Thoracic aorta (tissue), 2 donors: ENCODE measurements at regions not wholly inside any gene's neighbourhood (a gene's known extent, or its start where the extent isn't known, plus 50 kb on each side); places are given as distances from the start of the nearest gene placed in this dataset.

Experiments used
- ATAC-seq: fragments of 150-250 bp; one replicate; pipeline ENCODE4 v1.8.0; 2017; ENCODE audit warnings: low read depth; ENCODE audit not compliant: insufficient number of reproducible peaks, low FRiP score
- DNase-seq: peaks from one replicate; pipeline ENCODE4 v3.0.0-alpha.2; 2020; ENCODE audit warnings: low spot score
- H3K27ac ChIP-seq, 2 donors: fragments of 200-600 bp; sonication (generic); 1 replicate in 1 of 2; 2 replicates in 1 of 2; pipeline ENCODE4 v1.5.1; 2016; ENCODE audit warnings: mild to moderate bottlenecking in 2 of 2, moderate library complexity in 2 of 2
- H3K27me3 ChIP-seq: fragments of 200-600 bp; sonication (generic); replicated peaks from 2 replicates; pipeline ENCODE4 v1.6.0; 2016; ENCODE audit warnings: mild to moderate bottlenecking; ENCODE audit not compliant: insufficient read depth
- H3K36me3 ChIP-seq: fragments of 200-600 bp; sonication (generic); one replicate; pipeline ENCODE4 v1.5.1; 2016
- H3K4me1 ChIP-seq, 2 donors: fragments of 200-600 bp; sonication (generic); 1 replicate in 1 of 2; 2 replicates in 1 of 2; pipeline versions ENCODE4 v1.5.1 to v1.6.0; 2016; ENCODE audit warnings: low read depth in 2 of 2, mild to moderate bottlenecking in 1 of 2; ENCODE audit not compliant: control insufficient read depth in 1 of 2
- H3K4me3 ChIP-seq: fragments of 200-600 bp; sonication (generic); 2 replicates; pipeline ENCODE4 v1.5.1; 2016; ENCODE audit warnings: mild to moderate bottlenecking
- H3K9me3 ChIP-seq: fragments of 200-600 bp; sonication (generic); 2 replicates; pipeline ENCODE4 v1.5.1; 2016
- TF ChIP-seq, protein P1 (sequence below): fragments of 200-600 bp; sonication (generic); IDR thresholded peaks from one replicate; pipeline ENCODE4 v1.5.1; 2019; ENCODE audit warnings: antibody characterized with exemption

DNA sequence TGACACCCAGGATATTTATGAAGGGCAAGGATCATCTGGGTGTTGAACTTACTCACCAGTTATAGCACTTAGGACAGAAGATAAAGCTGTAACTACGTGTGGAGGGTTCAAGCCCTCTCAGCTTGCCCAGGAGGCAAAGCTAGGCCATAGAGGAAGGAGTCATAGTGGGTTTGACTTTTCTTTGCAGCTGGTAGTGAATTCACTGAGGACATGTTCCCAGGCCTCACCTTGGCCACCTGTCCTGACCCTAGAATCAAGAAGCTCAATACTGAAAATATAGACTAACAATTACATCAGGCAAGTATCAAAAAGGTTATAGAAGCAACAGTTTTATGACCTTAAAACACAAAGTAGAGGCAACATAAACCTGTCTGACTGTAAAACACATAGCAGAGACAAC, 1207.7 kb downstream of the SLITRK1 start:
- H3K36me3 ChIP-seq: no peaks in the 10 kb centered on the region
- H3K27me3 ChIP-seq: no peaks in the 10 kb centered on the region
- DNase-seq (no peak), ATAC-seq (no peak)
- no peak overlapping the region for H3K27ac ChIP-seq
- TF ChIP-seq, protein P1, sequence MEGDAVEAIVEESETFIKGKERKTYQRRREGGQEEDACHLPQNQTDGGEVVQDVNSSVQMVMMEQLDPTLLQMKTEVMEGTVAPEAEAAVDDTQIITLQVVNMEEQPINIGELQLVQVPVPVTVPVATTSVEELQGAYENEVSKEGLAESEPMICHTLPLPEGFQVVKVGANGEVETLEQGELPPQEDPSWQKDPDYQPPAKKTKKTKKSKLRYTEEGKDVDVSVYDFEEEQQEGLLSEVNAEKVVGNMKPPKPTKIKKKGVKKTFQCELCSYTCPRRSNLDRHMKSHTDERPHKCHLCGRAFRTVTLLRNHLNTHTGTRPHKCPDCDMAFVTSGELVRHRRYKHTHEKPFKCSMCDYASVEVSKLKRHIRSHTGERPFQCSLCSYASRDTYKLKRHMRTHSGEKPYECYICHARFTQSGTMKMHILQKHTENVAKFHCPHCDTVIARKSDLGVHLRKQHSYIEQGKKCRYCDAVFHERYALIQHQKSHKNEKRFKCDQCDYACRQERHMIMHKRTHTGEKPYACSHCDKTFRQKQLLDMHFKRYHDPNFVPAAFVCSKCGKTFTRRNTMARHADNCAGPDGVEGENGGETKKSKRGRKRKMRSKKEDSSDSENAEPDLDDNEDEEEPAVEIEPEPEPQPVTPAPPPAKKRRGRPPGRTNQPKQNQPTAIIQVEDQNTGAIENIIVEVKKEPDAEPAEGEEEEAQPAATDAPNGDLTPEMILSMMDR: no peak
- no peaks in the 10 kb centered on the region for H3K9me3 ChIP-seq
- no peak overlapping the region for H3K4me3 ChIP-seq
- no peaks in the 10 kb centered on the region for H3K4me1 ChIP-seq

DNA sequence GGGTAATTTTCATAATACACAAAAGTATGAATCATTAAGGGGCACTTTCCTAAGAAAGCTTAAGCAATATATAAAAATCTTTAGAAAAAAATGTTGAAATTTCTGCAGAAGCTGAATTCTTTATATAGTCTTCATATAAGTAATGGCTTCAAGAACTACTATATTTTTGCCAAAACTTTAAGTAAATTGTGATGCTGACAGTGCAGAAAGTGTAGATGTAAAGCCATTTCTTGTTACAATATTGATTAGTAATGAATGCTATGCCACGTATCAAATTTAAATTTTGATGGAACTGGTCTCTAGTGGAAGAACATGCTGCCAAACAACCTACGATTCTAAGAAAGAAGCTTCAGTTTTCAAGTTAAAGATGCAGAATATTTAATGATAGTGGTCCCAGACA, 1210.0 kb downstream of the SLITRK1 start:
- DNase-seq (no peak), ATAC-seq (no peak)
- Histone ChIP-seq H3K9me3 (no peaks in the 10 kb centered on the region), H3K4me3 (no peak overlapping the region), H3K27me3 (no peaks in the 10 kb centered on the region), H3K36me3 (no peaks in the 10 kb centered on the region), H3K4me1 (no peaks in the 10 kb centered on the region), H3K27ac (no peak overlapping the region)
- TF ChIP-seq, protein P1: no peak

DNA sequence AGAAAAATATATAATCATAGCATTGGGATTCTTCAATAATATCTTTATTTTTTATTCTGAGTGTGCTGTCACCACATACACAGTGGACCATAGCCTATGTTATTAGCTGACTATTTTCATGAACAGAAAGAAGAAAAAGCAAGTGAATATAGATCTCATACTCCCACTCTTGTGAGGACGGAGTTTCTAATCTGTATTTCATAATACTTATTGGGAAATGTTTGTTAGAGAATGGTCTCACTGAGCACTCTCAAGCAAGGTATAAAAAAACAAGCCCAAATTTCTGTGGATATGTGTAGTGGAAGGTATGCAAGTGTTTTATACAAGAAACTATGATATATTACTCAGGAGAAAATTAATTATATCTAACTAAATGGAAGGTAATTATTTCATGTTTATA, 1218.1 kb downstream of the SLITRK1 start:
- DNase-seq (no peak), ATAC-seq (no peak)
- TF ChIP-seq, protein P1: no peak

DNA sequence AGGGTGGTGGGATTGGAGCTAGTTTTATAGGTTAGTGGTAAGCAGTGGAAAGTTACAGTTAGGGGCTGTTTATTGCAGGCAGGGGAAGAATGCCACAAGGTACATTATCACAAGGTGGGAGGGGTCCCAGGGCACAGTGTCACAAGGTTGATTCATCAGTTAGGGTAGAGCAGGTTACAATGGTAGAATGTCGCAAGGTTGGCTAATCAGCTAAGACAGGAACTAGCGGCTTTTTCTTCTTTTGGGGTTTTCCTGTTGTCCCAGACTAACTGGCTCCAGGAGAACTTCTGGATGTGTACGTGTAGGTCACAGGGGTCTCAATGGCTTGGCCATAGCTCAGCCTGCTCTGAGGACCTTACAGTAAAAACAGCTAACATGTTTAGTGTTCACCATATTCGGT, 1221.1 kb downstream of the SLITRK1 start:
- Histone ChIP-seq H3K27ac (no peak overlapping the region), H3K27me3 (no peaks in the 10 kb centered on the region), H3K36me3 (no peaks in the 10 kb centered on the region), H3K4me3 (no peak overlapping the region), H3K9me3 (no peaks in the 10 kb centered on the region), H3K4me1 (no peaks in the 10 kb centered on the region)
- TF ChIP-seq, protein P1: no peak
- no peak for ATAC-seq
- DNase-seq: no peak

More for the DNA sequence above, 1218.1 kb downstream of the SLITRK1 start:
- Histone ChIP-seq H3K4me1 (no peaks in the 10 kb centered on the region), H3K27ac (no peak overlapping the region), H3K27me3 (no peaks in the 10 kb centered on the region), H3K4me3 (no peak overlapping the region), H3K9me3 (no peaks in the 10 kb centered on the region), H3K36me3 (no peaks in the 10 kb centered on the region)

DNA sequence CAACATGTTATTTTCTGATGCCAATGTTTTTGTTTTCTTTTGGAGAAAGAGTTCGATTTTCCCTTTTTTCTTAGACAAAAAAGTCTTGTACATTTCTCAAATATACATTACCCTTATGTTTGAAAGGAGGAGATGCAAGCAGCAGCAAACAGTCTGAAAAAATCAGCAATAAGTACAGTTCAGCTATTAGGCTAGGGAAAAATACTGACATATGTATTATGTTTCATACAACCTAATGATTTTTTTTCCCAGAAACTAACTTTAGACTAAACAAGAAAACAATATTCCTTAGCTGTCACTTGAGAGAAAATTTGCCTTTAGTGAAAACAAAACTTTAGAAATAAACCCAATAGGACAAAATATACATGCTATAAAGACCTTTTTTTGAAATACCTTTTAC, 1223.5 kb downstream of the SLITRK1 start:
- Histone ChIP-seq H3K27ac (no peak overlapping the region), H3K4me1 (peaks cover 0 to 17% of the 10 kb centered on the region in 2 donors), H3K36me3 (no peaks in the 10 kb centered on the region), H3K4me3 (no peak overlapping the region), H3K9me3 (no peaks in the 10 kb centered on the region), H3K27me3 (no peaks in the 10 kb centered on the region)
- DNase-seq: no peak
- ATAC-seq: no peak
- TF ChIP-seq, protein P1: no peak
